ENCODE measurements at regions not wholly inside any gene's neighbourhood (a gene's known extent, or its start where the extent isn't known, plus 50 kb on each side); places are given as distances from the start of the nearest gene placed in this dataset.

DNA sequence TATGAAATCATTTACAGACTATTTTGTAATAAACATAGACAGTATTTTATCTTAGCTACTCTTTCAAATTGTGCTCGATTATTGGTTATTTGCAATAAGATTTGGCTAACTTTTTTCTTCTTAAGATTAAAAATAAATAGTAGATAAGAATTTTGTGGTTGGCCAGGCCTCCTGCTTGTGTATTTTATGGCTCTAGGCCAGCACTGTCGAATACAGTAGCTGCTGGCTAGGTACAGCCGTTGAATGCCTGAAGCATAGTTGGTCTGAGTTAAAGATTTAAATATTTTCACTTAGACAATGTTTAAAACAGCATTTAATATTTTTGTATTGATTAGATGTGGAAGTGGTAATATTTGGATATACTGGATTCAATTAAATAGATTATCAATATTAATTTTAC is 481.0 kb downstream of the SPRY1 start:
- H3K36me3 Mint-ChIP-seq (ENCODE audit: low read depth): no peaks in the 10 kb centered on the region
- no peak overlapping the region for H3K27ac Mint-ChIP-seq
- POLR2A ChIA-PET: no interaction called here

DNA sequence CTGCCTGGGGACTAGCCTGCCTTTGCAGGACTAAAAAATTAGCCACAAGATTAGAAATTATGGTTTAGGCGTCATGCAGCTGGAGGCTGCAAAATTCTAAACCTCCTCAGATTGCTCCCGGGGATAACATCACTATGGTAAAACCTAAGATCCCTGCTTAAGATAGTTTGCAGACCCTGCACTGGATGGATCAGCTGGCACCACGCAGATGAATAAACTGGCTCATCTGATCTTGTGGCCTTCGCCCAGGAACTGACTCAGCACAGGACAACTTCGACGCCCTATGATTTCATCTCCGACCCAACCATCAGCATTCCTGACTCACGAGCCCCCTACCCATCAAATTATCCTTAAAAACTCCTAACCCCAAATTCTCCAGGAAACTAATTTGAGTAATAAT is 482.4 kb downstream of the SPRY1 start:
- H3K4me3 Mint-ChIP-seq: no peak overlapping the region
- CTCF ChIA-PET: no interaction called here
- no peak for DNase-seq
- POLR2A ChIA-PET: no interaction called here
- H3K36me3 Mint-ChIP-seq (ENCODE audit: low read depth): no peaks in the 10 kb centered on the region
- H3K27ac Mint-ChIP-seq: no peak overlapping the region
- no peaks in the 10 kb centered on the region for H3K27me3 Mint-ChIP-seq
- H3K4me1 Mint-ChIP-seq: no peaks in the 10 kb centered on the region
- H3K9me3 Mint-ChIP-seq: peaks cover 3% of the 10 kb centered on the region

More for the DNA sequence above, 481.0 kb downstream of the SPRY1 start:
- no peaks in the 10 kb centered on the region for H3K27me3 Mint-ChIP-seq
- H3K4me1 Mint-ChIP-seq: no peaks in the 10 kb centered on the region
- CTCF ChIA-PET: no interaction called here
- H3K4me3 Mint-ChIP-seq: no peak overlapping the region
- peaks cover 3% of the 10 kb centered on the region for H3K9me3 Mint-ChIP-seq
- DNase-seq: no peak

DNA sequence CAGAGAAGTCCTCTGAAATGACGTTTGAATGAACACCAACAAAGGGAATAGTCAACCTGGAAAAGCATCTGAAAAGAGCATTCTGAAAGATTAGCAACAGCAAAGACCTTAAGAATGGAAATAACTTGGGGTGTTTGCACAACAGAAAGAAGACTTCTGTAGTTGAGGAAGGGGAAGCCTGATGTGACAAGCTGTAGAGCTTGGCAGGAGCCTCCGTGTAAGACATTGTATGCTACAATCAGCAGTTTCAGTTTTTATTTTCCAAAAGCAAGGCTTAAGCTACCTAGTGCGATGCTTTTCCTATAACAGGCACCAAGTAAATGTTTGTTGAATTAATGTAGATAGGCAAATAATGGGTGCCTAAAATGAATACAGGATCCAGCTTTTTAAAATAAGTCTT is 484.0 kb downstream of the SPRY1 start:
- DNase-seq: no peak
- Mint-ChIP-seq H3K4me1 (no peaks in the 10 kb centered on the region), H3K9me3 (peaks cover 3% of the 10 kb centered on the region), H3K36me3 (ENCODE audit: low read depth) (no peaks in the 10 kb centered on the region), H3K27ac (no peak overlapping the region), H3K4me3 (no peak overlapping the region), H3K27me3 (no peaks in the 10 kb centered on the region)
- CTCF ChIA-PET: no interaction called here
- POLR2A ChIA-PET: no interaction called here

DNA sequence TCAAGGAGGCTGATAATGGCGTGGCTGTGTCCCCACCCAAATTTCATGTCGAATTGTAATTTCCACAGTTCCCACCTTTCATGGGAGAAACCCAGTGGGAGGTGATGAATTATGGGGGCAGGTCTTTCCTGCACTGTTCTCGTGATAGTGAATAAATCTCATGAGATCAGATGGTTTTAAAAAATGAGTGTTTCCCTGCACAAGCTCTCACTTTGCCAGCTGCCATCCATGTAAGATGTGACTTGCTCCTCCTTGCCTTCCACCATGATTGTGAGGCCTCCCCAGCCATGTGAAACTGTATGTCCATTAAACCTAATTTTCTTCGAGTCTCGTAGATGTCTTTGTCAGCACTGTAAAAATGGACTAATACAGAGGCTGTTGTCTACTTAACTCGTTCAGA is 488.3 kb downstream of the SPRY1 start:
- Mint-ChIP-seq H3K9me3 (no peaks in the 10 kb centered on the region), H3K27ac (no peak overlapping the region), H3K27me3 (no peaks in the 10 kb centered on the region), H3K36me3 (ENCODE audit: low read depth) (no peaks in the 10 kb centered on the region), H3K4me1 (no peaks in the 10 kb centered on the region), H3K4me3 (no peak overlapping the region)
- CTCF ChIA-PET: no interaction called here
- POLR2A ChIA-PET: no interaction called here
- DNase-seq: no peak

DNA sequence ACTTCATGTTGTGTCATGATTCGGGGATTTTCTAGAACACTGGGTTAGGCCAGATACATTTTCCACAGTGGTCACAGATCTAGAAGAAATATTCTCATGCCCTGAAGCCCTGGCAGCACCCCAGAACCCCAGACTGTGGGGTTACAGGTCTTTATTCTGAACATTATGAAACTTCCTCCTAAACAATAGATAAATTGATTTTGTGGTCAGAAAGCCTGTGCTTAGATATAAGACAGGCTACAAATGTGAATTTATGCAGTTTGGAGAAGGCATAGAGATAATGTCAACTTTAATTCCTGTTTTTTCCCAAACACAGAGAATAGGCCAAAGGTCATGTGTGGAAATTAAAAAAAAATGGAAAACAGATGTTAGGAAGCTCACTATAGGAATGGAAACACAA is 492.9 kb downstream of the SPRY1 start:
- ChIA-PET POLR2A (no interaction called here), CTCF (no interaction called here)
- H3K9me3 Mint-ChIP-seq: no peaks in the 10 kb centered on the region
- DNase-seq: no peak
- H3K27me3 Mint-ChIP-seq: no peaks in the 10 kb centered on the region
- no peak overlapping the region for H3K27ac Mint-ChIP-seq
- no peak overlapping the region for H3K4me3 Mint-ChIP-seq
- H3K4me1 Mint-ChIP-seq: no peaks in the 10 kb centered on the region
- H3K36me3 Mint-ChIP-seq (ENCODE audit: low read depth): no peaks in the 10 kb centered on the region

DNA sequence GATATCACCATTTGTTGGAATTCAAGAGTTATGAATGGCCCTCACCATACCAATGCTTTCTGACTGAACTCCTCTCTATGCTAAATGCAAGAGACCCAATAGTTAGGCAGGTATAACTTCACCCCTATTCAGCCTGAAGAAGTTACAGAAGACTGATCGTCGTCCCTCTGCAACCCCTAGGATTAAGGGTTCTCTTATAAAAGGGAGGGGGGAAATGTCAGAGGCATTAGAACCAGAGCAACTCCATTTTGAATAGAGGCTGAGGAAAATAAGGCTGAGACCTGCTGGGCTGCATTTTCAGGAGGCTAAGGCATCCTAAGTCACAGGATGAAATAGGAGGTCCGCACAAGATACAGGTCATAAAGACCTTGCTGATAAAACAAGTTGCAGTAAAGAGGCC is 494.3 kb downstream of the SPRY1 start:
- Mint-ChIP-seq H3K27ac (no peak overlapping the region), H3K4me1 (no peaks in the 10 kb centered on the region), H3K36me3 (ENCODE audit: low read depth) (no peaks in the 10 kb centered on the region), H3K9me3 (no peaks in the 10 kb centered on the region), H3K4me3 (no peak overlapping the region), H3K27me3 (no peaks in the 10 kb centered on the region)
- no peak for DNase-seq
- POLR2A ChIA-PET: no interaction called here
- CTCF ChIA-PET: no interaction called here

DNA sequence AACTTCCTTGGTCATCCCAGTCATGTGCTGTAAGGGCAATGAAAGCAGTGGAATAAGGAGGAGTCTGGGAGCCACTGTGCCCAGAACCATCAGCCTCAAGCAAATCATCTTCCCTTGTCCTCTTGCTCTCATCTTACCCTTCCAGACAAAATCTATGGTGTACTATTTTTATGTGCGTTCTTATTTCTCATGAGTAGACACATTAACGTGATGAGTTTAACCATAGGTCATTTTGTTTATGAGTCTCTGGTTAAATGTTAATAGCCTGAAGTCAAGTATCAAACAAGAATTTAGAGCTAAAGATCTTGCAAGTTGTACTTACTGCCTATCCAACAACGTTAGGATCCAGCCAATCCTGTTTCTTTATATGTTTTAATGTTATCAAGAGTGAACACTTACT is 495.3 kb downstream of the SPRY1 start:
- H3K27me3 Mint-ChIP-seq: no peaks in the 10 kb centered on the region

DNA sequence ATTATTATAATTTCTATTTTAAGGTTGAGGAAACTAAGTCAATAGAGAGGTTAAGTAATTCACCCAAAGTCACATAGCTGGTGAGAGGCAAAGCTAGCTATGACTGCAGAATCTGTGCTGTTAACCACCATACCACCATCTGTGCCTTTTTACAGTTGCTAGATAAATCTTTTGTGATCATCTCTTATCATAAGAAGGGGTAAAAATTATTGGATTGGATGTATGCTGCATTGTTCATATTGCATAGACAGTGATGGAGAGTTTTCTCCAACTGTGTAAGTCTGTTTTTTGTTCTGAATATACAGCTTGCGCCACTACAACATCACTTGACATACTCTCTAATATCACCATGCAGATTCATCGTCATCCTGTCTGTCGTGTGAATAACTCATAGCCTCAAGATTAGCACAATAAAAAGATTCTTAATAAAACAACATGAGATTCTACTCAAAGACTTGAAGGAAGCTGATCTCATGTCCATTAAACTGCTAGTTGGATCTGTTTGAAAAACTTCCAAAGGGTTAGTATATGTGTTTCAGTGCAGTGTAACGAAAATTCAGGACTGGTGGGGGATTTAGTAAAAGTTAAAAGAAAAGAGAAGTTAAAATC is 495.9 kb downstream of the SPRY1 start:
- no peak for DNase-seq
- Mint-ChIP-seq H3K27me3 (no peaks in the 10 kb centered on the region), H3K9me3 (no peaks in the 10 kb centered on the region), H3K36me3 (ENCODE audit: low read depth) (no peaks in the 10 kb centered on the region), H3K27ac (no peak overlapping the region), H3K4me3 (no peak overlapping the region), H3K4me1 (no peaks in the 10 kb centered on the region)
- ChIA-PET CTCF (no interaction called here), POLR2A (no interaction called here)

More for the DNA sequence above, 495.3 kb downstream of the SPRY1 start:
- Mint-ChIP-seq H3K4me1 (no peaks in the 10 kb centered on the region), H3K36me3 (ENCODE audit: low read depth) (no peaks in the 10 kb centered on the region), H3K27ac (no peak overlapping the region), H3K9me3 (no peaks in the 10 kb centered on the region), H3K4me3 (no peak overlapping the region)
- CTCF ChIA-PET: no interaction called here
- POLR2A ChIA-PET: no interaction called here
- no peak for DNase-seq

DNA sequence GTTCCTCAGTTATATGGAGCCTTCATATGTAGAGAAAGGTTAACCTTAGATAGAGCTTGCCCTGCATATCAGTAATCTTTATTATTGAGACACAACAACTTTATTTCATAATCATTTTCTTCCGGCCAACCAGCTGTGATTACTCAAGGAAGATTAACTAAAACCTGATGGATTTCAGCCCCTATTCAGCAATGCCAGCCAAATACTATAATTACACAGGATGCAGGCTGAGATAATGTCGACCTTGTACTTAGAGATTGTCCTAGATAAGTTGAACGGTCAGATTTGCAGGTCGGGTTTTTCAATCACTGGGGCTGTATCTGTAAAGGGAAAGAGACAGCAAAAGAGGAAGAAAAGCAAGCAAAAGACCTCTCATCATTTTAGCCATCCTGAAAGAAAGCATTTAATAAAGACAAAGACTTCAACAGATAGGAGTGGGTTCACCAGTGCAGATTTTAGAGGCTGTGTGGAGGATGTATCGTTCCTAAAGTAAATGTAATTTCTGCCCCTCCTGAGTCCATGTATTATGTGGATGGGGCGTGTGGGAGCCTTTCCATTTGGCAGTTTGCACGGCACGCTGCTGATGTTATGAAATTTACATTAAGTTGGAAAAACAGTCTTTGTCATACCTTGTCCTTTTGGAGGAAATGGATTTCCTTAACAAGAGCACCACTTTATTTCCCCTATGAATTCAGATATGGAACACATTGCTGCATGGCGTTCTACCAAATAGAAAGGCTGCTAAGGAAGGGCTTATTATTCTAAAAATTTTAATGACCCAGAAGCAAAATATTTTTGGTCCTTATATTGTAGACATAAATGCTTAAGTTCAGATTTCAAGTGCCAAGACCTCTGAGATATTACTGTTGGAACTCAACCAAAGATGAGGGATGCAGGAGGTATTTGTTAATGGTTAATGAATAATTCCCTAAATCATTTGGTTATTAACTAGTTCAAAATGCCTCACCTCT is 496.7 kb downstream of the SPRY1 start:
- no peaks in the 10 kb centered on the region for H3K9me3 Mint-ChIP-seq
- ChIA-PET POLR2A (no interaction called here), CTCF (no interaction called here)
- H3K4me1 Mint-ChIP-seq: no peaks in the 10 kb centered on the region
- H3K4me3 Mint-ChIP-seq: no peak overlapping the region
- no peaks in the 10 kb centered on the region for H3K36me3 Mint-ChIP-seq (ENCODE audit: low read depth)
- no peak for DNase-seq
- H3K27ac Mint-ChIP-seq: no peak overlapping the region
- no peaks in the 10 kb centered on the region for H3K27me3 Mint-ChIP-seq

DNA sequence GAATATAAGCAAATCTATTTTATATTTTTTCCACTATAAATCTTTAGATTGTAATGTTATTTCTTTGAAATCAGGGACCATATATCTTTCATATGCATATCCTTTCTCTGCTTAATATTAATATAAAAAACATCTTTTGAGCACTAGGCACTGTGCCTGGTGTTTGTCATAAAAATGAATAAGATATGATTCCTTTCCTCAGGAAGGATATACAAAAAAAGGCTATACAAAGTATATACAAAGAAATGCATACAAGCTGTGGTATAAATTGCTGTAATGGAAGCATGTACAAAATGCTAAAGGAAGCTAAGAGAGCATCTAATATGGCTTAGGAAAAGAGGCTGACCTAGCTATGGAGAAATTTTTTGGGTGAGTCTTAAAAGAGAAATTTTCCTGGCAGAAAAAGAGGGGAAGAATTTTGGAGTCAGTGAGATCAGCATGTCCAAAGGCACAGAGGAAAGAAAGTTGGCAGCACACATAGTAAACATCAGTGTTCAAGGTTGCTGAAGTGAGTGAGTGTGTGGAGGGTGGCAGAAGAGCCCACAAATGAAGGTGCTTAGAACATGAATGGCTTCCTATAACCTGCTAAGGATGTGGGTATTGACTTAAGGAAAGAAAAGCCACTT is 500.0 kb downstream of the SPRY1 start:
- Mint-ChIP-seq H3K27ac (no peak overlapping the region), H3K27me3 (no peaks in the 10 kb centered on the region), H3K4me1 (no peaks in the 10 kb centered on the region), H3K4me3 (no peak overlapping the region), H3K9me3 (no peaks in the 10 kb centered on the region), H3K36me3 (ENCODE audit: low read depth) (no peaks in the 10 kb centered on the region)
- no peak for DNase-seq
- ChIA-PET POLR2A (no interaction called here), CTCF (no interaction called here)

DNA sequence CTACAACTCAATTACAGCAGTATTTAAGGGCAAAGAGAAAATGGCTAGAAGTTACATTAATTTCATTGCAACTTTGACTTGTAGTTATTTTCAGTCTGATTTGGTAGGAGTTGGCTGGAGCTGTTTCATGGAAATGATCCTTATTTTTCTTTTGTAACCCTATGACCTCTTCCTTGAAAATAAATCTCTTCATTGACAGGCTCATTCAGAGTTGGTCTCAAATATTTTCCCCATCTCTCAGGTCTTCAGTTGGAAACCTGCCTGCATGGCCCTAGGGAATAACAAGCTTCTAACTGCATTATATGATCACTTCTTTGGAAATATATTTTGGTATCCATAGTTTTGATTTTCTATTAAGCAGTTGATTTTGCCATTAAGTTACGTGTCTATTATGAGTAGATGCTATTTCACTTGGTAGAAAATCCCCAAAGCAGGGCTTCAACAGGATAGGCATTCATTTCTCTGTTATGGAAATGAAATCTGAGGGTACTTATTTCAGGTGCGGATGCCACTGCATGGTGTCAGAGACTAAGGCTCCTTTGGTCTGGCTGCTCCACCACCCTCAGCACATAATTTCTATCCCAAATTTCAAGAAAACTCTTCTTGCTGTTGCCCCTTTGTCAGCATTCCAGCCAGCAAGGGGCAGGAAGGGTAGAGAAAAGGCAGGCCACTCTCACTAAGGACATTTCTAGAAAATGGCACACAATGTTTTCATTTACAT is 502.5 kb downstream of the SPRY1 start:
- ChIA-PET CTCF (no interaction called here), POLR2A (no interaction called here)
- no peak overlapping the region for H3K4me3 Mint-ChIP-seq
- H3K4me1 Mint-ChIP-seq: no peaks in the 10 kb centered on the region
- no peak for DNase-seq
- no peaks in the 10 kb centered on the region for H3K27me3 Mint-ChIP-seq
- H3K9me3 Mint-ChIP-seq: no peaks in the 10 kb centered on the region
- no peaks in the 10 kb centered on the region for H3K36me3 Mint-ChIP-seq (ENCODE audit: low read depth)
- H3K27ac Mint-ChIP-seq: no peak overlapping the region

DNA sequence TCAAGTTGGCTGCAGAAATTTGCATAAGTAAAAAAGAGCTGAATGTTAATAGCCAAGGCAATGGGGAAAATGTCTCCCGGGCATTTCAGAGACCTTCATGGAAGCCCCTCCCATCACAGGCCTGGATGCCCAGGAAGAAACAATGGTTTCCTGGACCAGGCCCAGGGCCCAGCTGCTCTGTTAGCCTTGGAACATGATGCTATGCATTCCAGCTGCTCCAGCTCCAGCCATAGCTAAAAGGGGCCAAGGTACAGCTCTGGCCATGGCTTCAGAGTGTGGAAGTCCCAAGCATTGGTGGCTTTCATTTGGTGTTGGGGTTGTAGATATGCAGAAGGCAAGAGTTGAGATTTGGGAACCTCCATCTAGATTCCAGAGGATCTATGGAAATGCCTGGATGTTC is 508.3 kb downstream of the SPRY1 start:
- Mint-ChIP-seq H3K4me3 (no peak overlapping the region), H3K27me3 (no peaks in the 10 kb centered on the region), H3K9me3 (no peaks in the 10 kb centered on the region), H3K36me3 (ENCODE audit: low read depth) (no peaks in the 10 kb centered on the region), H3K4me1 (no peaks in the 10 kb centered on the region), H3K27ac (no peak overlapping the region)
- ChIA-PET POLR2A (no interaction called here), CTCF (no interaction called here)
- no peak for DNase-seq

DNA sequence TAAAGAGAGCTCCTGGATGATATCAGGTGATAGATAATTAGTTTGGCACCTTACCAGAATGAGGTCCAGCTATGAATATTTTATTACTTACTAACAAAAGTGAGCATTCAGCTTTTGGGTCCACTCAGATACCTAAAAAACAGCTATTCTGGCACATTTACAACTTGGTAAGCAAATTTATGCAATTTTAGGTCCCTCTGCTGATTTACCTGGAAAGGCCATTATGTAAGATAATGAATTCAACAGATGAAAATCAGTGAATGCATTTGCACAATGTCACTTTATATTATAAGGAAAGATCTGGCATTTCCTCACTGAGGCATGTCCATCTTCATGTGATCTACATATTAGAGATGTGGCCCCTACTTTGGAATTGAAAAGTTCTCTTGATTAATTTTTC is 517.0 kb downstream of the SPRY1 start:
- no peak for DNase-seq
- H3K4me3 Mint-ChIP-seq: no peak overlapping the region
- H3K27me3 Mint-ChIP-seq: no peaks in the 10 kb centered on the region
- POLR2A ChIA-PET: no interaction called here
- H3K36me3 Mint-ChIP-seq (ENCODE audit: low read depth): no peaks in the 10 kb centered on the region
- CTCF ChIA-PET: no interaction called here
- no peak overlapping the region for H3K27ac Mint-ChIP-seq
- H3K9me3 Mint-ChIP-seq: no peaks in the 10 kb centered on the region
- no peaks in the 10 kb centered on the region for H3K4me1 Mint-ChIP-seq
